ENCODE measurements at regions not wholly inside any gene's neighbourhood (a gene's known extent, or its start where the extent isn't known, plus 50 kb on each side); places are given as distances from the start of the nearest gene placed in this dataset.

DNA sequence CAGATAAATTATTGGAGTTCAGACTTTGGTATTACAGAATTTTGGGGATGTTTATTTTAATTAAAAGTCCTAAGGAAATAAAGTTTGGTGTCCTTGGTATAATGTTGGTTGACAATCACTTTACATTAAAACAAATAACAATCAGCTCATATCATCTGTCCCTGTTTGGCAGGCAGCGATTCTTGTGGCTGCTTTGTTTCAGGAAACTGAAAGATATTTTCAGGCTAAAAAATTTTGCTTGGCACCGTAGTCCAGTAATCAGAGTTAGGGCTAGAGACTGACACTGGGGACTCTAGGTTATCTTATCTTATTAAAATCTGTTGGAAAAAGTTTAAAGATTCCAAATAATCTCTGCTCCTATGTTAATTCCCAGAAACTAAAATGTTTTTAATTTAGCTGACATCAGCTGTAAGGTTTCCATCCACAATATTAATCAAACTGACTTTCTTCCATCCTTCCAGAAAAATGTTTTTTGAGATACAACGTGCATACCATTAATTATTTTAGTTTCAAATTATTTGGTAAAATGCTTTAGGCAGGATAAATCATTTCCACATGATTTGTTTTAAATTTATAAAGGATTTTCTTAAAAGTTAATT lies 97.6 kb downstream of the ZIC5 start:
- TF ChIP-seq, protein P1, sequence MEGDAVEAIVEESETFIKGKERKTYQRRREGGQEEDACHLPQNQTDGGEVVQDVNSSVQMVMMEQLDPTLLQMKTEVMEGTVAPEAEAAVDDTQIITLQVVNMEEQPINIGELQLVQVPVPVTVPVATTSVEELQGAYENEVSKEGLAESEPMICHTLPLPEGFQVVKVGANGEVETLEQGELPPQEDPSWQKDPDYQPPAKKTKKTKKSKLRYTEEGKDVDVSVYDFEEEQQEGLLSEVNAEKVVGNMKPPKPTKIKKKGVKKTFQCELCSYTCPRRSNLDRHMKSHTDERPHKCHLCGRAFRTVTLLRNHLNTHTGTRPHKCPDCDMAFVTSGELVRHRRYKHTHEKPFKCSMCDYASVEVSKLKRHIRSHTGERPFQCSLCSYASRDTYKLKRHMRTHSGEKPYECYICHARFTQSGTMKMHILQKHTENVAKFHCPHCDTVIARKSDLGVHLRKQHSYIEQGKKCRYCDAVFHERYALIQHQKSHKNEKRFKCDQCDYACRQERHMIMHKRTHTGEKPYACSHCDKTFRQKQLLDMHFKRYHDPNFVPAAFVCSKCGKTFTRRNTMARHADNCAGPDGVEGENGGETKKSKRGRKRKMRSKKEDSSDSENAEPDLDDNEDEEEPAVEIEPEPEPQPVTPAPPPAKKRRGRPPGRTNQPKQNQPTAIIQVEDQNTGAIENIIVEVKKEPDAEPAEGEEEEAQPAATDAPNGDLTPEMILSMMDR (IDR thresholded peaks at IDR 0.05; ENCODE audit: low read depth, low read length) = no peak
- TF ChIP-seq EZH2phosphoT487 (IDR thresholded peaks at IDR 0.05; ENCODE audit: low read depth) = no peak
